AG09309 (cell line): ENCODE measurements at regions not wholly inside any gene's neighbourhood (a gene's known extent, or its start where the extent isn't known, plus 50 kb on each side); places are given as distances from the start of the nearest gene placed in this dataset.

ENCODE experiments used
- DNase-seq: peaks from one replicate; pipeline ENCODE4 v3.0.0-alpha.2; 2010; ENCODE audit warnings: low read depth
- H3K4me3 ChIP-seq: 2 replicates; pipeline ENCODE4 v1.5.1; 2011; ENCODE audit warnings: mild to moderate bottlenecking, low read depth, low read length, moderate library complexity; ENCODE audit not compliant: control insufficient read depth
- TF ChIP-seq, protein P1 (sequence below): IDR thresholded peaks from 2 replicates; pipeline ENCODE4 v1.5.1; 2011; ENCODE audit warnings: mild to moderate bottlenecking, low read depth, low read length, inconsistent platforms; ENCODE audit not compliant: insufficient read depth, control insufficient read depth; ENCODE audit errors: missing control alignments

DNA sequence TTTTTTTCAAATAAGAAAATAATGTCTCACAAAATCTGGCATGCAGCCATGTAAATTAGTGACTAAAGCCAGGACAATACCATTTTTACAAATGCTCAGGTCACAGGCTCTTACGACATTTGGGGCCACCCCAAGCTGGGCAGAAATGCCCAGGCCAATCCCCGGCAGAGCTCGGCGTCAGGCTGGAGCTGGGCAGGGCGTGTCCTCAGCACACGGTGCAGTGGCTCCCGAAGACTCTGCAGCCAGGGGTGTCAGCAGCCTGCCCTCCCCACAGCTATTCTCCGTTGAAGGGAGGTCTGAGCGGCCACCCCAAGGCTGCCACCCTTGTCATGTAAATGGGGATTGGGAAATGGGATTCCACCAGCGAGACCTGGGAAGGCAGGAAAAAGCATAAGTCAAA, 158.6 kb downstream of the DICER1 start:
- TF ChIP-seq, protein P1, sequence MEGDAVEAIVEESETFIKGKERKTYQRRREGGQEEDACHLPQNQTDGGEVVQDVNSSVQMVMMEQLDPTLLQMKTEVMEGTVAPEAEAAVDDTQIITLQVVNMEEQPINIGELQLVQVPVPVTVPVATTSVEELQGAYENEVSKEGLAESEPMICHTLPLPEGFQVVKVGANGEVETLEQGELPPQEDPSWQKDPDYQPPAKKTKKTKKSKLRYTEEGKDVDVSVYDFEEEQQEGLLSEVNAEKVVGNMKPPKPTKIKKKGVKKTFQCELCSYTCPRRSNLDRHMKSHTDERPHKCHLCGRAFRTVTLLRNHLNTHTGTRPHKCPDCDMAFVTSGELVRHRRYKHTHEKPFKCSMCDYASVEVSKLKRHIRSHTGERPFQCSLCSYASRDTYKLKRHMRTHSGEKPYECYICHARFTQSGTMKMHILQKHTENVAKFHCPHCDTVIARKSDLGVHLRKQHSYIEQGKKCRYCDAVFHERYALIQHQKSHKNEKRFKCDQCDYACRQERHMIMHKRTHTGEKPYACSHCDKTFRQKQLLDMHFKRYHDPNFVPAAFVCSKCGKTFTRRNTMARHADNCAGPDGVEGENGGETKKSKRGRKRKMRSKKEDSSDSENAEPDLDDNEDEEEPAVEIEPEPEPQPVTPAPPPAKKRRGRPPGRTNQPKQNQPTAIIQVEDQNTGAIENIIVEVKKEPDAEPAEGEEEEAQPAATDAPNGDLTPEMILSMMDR = no peak
- H3K4me3 ChIP-seq = no peak overlapping the region
- no peak for DNase-seq

DNA sequence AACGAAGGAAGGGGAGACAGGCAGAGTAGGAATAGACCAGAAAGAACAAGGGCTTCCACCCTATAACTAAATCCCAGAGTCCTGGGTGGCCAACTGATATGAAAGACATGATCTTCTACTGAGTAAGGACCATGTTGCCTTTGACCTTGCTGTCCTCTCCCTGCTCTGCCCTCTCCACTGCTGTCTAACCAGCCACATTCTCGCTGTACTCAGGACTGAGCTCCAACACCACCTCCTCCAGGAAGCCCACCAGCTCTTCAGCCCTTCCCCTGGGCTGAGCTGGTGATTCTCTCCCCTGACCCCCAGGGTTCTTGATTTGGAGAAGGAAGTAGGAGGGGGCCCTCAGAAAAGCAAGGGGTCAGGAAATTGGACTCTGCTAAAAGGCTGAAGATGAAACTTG, 159.2 kb downstream of the DICER1 start:
- TF ChIP-seq, protein P1 = no peak
- no peak for DNase-seq
- H3K4me3 ChIP-seq = no peak overlapping the region

DNA sequence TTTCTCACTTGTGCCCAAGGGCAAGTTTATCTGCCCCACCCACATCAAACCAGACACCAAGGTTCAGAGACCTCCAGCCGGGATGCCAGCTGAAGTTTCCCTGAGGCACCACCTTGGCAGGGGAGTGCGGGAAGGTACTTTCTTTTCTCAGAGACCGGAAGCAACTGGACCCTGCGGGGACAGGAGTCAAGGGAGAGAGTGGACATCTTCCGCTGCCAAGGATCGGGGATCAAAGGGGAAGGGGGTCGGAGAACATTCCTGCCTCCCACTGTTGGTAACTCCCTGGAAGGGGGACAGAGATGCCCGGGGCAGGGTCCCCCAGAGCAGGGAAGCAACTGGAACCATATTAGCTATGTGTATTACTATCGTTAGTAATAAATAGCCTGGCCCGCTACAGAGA, 161.8 kb downstream of the DICER1 start:
- H3K4me3 ChIP-seq = no peak overlapping the region
- TF ChIP-seq, protein P1 = no peak
- no peak for DNase-seq

DNA sequence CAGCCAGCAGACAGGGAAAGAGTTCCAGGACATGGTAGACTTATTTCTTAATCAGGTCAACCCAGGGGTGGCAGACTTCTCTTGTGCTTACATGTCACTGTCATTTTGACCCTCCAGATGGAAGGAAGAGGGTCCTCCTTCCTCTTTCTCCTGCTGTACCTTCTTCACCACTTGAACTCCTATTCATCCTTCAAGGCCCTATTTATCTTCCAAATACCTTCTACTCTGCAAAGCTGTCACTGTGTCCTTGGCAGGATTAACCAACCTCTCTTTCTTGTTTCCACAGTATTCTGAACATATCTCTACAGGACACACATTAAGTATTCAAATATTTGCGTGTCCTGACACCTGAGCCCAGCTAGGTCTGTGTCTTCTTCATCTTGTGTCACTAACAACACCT, 163.1 kb downstream of the DICER1 start:
- DNase-seq = no peak
- TF ChIP-seq, protein P1 = no peak
- H3K4me3 ChIP-seq = no peak overlapping the region

DNA sequence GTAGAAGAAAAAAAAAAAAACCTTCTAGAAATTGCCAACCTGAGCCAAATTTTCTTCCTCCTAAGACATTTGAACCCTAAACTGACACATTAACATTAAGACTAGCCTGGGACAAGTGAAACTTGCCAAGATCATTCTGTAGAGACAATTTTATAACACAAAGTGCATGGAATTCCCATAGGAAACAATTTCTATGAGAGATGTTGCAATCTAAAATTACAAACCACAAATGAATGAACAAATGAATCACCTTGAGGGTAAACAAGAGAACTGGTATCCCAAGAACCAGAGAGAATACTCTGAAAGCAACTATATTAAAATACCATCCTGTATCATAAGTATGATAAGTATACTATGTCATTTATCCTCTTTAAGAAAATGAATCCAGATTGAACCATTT, 165.3 kb downstream of the DICER1 start:
- TF ChIP-seq, protein P1 = no peak
- DNase-seq = no peak
- no peak overlapping the region for H3K4me3 ChIP-seq

DNA sequence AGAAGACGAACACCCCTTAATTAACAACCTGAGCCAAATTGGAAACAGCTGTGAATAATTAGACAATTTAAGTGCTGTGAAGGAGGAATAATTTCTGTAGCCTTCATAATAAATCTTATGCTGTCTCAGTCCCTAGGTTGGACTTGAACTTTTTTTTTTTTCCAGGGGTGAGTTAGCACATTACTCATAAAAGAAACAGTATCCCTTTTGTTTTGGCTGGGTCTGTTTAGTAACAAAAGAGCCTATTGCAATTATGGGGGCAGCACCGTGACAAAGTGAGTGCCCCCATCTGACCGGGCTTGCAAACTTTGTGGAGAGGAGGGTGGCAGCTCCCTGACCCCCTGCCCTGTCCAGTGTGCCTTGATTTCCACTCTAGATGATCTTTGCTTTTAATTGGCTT, 167.4 kb downstream of the DICER1 start:
- TF ChIP-seq, protein P1 = no peak
- no peak for DNase-seq
- no peak overlapping the region for H3K4me3 ChIP-seq

DNA sequence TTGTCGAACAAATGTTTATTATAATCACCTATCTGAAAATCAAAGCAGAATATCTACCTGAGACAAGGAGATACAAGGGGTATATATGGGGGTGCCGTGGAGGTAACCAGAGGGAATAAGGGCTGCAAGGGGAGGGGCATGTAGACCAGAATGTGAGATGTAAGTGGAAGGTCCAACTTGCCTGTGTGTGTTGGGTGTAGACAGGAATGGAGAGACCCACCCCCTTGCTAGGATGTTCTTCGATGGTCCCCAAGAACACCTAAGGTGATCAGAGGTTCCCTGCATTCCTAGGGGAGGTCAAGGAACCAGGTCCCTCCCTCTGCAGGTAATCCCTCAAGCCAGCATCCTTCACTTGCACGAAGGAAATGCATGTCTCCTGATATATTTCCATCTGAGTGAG, 167.9 kb downstream of the DICER1 start:
- DNase-seq = no peak
- TF ChIP-seq, protein P1 = no peak
- H3K4me3 ChIP-seq = no peak overlapping the region
